Peyer's patch (tissue), 4 donors: ENCODE measurements at regions not wholly inside any gene's neighbourhood (a gene's known extent, or its start where the extent isn't known, plus 50 kb on each side); places are given as distances from the start of the nearest gene placed in this dataset.

Experiments
- CTCF ChIP-seq, 6 experiments: fragments of 450-650 bp in 4 of 6; fragments of 200-600 bp in 2 of 6; sonication (generic) in 1 of 6; IDR thresholded peaks; one replicate each; pipeline ENCODE4 v1.5.1; 2017 to 2019; ENCODE audit warnings: antibody characterized with exemption in 6 of 6, mild to moderate bottlenecking in 3 of 6, moderate library complexity in 1 of 6
- POLR2A ChIP-seq, 2 donors: fragments of 450-650 bp; IDR thresholded peaks; one replicate each; pipeline ENCODE4 v1.5.1; 2017; ENCODE audit warnings: antibody characterized with exemption in 2 of 2, mild to moderate bottlenecking in 2 of 2, moderate library complexity in 2 of 2

DNA sequence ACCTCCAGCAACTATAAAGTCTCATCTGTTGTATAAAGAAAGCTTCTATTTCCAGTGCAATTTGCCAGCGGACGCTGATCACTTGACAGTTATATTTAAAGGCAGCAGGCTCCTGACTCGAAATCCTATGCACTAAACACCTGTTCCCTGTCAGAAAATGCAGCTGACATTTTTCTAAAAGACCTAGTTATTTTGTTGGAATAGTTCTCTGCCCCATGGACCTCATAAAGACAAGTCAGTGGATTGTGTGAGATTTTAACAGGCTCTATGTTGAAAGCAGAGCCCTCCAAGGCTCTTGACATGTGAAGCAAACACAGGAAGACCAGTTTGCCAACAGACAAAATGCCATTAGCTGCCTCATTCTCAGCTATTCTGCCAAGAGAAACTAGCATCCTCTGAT lies 304.7 kb upstream of the KLF12 start:
- TF ChIP-seq CTCF (IDR thresholded peaks at IDR 0.05) (no peak), POLR2A (IDR thresholded peaks at IDR 0.05) (no peak)
